AG08396 (cell line): ENCODE measurements at regions not wholly inside any gene's neighbourhood (a gene's known extent, or its start where the extent isn't known, plus 50 kb on each side); places are given as distances from the start of the nearest gene placed in this dataset.
"Not testable (repeated sequence)": the region's sequence is repeated elsewhere in the genome, so short reads cannot be mapped to it uniquely, and the experiment has no call there.

Source experiments
- DNase-seq: peaks from one replicate; pipeline ENCODE4 v3.0.0; 2012; ENCODE audit warnings: low spot score, mixed read lengths

- DNase-seq = no peak
These were observed 90.6 kb upstream of the BCL2L14 start for GRCh38 chr12:11980115-11980514.

- DNase-seq = no peak
These were observed 89.5 kb upstream of the BCL2L14 start for GRCh38 chr12:11981121-11981733.

GRCh38 chr12:11984417-11984816 is 86.3 kb upstream of the BCL2L14 start:
- no peak for DNase-seq

GRCh38 chr12:11986165-11986564 is 84.6 kb upstream of the BCL2L14 start:
- DNase-seq = no peak

GRCh38 chr12:11987901-11988300 is 82.8 kb upstream of the BCL2L14 start:
- DNase-seq = no peak

- no peak for DNase-seq
These were observed 79.1 kb upstream of the BCL2L14 start for GRCh38 chr12:11991604-11992003.

GRCh38 chr12:11992515-11992914 is 78.2 kb upstream of the BCL2L14 start:
- no peak for DNase-seq

GRCh38 chr12:11998307-11998943 is 72.3 kb upstream of the BCL2L14 start:
- DNase-seq = not testable (repeated sequence)

- no peak for DNase-seq
These were observed 71.8 kb upstream of the BCL2L14 start for GRCh38 chr12:11998944-11999315.

GRCh38 chr12:12003609-12004008 is 67.1 kb upstream of the BCL2L14 start:
- DNase-seq = no peak

GRCh38 chr12:12004524-12004923 is 66.2 kb upstream of the BCL2L14 start:
- DNase-seq = no peak

- DNase-seq = no peak
These were observed 63.6 kb upstream of the BCL2L14 start for GRCh38 chr12:12007001-12007712.

- no peak for DNase-seq
These were observed 63.0 kb upstream of the BCL2L14 start for GRCh38 chr12:12007713-12008231.

- no peak for DNase-seq
These were observed 62.4 kb upstream of the BCL2L14 start for GRCh38 chr12:12008232-12008850.

- DNase-seq = peak; percentile 37
These were observed 61.7 kb upstream of the BCL2L14 start for GRCh38 chr12:12008931-12009611.

GRCh38 chr12:12009749-12010276 is 60.9 kb upstream of the BCL2L14 start:
- DNase-seq = not testable (repeated sequence)

- peak; percentile 43 for DNase-seq
These were observed 60.3 kb upstream of the BCL2L14 start for GRCh38 chr12:12010277-12011039.

- DNase-seq = no peak
These were observed 58.9 kb upstream of the BCL2L14 start for GRCh38 chr12:12011880-12012260.

- no peak for DNase-seq
These were observed 55.6 kb upstream of the BCL2L14 start for GRCh38 chr12:12015073-12015685.

- DNase-seq = no peak
These were observed 54.2 kb upstream of the BCL2L14 start for GRCh38 chr12:12016284-12017100.
